HG03520 (cell line): ENCODE measurements at regions not wholly inside any gene's neighbourhood (a gene's known extent, or its start where the extent isn't known, plus 50 kb on each side); places are given as distances from the start of the nearest gene placed in this dataset.
"Not testable (repeated sequence)": the region's sequence is repeated elsewhere in the genome, so short reads cannot be mapped to it uniquely, and the experiment has no call there.

Source experiments
- ATAC-seq: cut with Tn5 transposase; IDR thresholded peaks from one replicate; pipeline ENCODE4 v1.9.1; 2021; ENCODE audit warnings: mild to moderate bottlenecking, moderate library complexity; ENCODE audit not compliant: unreplicated experiment

DNA sequence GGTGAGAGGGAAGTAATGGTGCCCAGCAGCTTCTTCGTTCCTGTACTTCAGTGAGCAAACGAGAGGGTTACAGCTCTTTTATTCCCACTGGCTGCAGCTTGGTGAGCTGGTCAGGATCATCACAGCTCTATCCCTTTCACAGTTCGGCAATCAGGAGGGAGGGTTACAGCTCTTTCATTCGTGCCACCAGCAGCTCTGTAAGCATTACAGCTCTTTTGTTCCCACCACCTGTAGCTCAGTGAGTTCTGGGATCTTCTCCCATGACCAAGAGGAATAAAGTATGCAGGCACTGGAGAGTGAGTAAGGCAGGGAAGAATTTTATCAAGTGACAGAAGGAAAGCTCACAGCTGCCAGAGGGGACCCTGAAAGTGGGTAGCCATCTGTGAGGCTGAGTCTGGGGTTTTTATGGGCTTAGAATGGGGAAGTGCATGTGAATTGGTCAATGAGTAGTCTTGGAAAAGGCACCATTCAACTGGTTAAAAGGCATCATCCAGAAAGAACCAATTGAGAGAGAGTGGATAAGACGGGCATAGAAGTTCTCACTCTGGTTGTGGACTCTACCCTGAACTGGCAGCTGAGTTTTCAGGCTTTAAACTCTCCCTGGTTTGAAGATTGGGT is 123.7 kb downstream of the COX18 start:
- no peak for ATAC-seq

DNA sequence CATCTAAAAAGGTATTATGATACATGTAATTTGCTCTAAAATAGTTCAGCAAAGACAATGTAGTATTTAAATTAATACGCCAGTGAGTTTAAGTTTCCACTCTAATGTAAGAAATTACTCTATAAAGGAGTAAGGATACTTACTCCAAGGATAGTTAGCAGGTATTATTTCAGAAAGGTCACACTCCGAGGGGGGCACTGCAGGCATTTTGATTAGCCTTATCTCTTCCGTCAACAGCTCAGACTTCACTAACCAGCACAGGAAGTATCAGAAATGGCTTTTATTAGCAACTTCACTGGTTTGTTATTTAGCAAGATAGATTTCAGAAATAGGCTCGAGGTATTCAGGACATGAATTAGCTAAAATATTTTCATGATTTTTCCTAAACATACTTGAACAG is 127.0 kb downstream of the COX18 start:
- ATAC-seq = no peak

DNA sequence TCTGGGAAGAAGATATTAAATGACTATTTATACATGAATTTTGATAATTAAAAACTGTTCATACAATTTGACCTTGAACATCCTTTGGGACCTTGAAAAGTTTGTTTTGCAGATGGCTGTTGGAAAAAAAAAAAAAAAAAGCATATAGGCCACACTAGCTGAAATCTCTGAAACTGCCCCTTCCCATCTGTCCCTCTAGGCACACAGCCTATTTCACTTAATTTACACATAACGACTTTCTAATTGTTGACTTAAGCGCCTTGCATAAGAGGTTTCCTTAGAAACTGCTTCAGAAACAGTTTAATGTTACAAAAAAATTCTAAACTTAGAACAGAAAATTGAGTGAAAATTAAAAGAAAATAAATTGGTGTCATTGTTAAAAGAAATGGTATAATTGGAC is 131.0 kb downstream of the COX18 start:
- no peak for ATAC-seq

DNA sequence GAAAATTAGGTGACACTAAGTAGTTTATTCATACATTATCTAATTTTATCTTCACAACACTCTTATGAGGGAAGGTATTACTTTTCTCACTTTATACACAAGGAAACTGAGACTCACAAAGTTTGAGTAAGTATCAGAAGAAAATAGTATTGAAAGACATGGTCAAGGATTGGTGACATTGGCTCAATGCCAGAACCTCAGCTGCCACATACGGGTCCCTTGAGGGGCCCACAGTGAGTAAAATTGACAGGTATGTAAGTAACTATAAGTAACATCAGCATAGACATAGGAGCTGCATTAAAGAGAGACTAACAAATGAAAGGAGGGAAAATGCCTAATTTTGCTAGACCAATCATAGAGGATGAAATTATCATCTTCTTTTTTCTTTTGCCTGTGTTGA is 134.1 kb downstream of the COX18 start:
- no peak for ATAC-seq

DNA sequence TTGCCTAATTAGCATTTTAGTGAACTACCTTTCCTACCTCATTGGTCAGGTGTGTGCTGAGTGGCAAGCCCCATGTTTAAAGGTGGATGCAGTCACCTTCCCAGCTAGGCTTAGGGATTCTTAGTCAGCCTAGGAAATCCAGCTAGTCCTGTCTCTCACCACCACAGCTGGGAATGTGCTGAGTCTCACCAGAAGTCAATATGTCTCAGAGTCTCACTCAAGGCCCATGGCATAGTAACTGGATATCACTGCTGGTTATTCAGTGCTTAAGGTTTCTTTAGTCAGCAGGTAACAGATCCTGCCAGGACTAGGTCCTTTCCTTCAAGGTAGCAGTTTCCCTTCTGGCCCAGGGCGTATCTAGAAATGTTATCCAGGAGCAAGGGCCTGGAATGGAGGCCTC is 136.5 kb downstream of the COX18 start:
- ATAC-seq = no peak

DNA sequence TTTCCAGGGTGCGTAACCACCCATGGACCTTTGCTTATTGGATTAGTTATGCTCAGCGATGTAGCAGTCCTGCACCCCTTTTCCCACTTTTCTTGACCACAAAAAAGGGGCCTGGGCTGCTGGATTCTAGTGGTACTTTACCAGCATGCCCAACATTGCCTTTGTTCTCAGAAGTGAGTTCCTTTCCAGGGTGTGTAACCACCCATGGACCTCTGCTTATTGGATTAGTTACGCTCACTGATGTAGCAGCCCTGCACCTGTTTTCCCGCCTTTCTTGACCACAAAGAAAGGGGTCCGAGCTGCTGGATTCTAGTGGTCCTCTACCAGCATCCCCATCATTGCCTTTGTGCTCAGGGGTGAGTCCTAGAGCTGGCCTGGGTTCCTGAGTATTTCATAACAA is 138.2 kb downstream of the COX18 start:
- no peak for ATAC-seq

DNA sequence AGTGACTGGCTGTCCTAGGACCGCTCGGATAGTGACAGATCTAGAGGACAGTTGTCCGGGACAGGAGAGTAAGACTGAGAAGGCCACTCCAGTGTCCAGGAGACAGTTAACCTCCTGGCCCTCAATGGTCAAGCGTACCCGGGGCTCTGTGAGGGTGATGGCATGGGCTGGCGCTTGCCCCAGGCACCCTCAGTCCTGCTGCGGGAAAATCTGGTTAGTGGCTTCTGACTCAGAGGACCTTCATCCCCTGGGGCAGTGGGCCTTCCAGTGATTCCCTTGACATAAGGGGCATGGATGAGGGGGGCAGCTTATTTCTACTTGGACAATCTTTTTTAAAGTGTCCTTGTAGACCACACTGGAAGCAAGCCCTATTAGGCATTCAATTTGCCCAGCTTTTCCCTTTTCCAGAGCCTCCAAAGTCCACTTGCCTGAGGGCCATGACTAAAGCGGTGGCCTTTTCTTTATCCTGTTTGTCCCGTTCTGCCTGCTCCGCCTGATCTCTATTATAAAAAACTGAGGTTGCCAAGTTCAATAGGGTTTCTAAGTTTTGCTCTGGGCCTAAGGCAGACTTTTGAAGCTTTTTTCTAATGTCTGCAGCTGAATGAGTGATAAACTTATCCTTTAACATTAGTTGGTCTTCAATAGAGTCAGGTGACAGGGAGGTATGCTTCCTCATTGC is 139.8 kb downstream of the COX18 start:
- ATAC-seq = not testable (repeated sequence)

DNA sequence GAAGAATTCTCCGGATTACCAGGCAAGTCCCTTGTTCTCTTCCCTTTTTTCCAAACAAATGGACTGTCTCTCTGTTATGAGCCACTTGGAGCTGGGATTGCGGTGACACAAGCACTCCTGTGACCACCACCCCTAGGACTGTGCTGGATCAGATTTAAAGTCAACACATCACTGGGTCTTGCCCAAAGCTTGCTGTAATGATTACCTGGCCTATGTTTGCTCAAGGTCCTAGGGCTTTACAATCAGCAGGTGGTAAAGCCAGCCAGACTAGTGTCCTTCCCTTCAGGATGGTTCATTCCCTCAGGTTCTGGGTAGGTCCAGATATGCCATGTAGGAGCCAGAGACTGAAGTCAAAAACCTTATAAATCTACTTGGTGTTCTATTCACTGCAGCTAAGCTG is 144.7 kb downstream of the COX18 start:
- ATAC-seq = no peak

DNA sequence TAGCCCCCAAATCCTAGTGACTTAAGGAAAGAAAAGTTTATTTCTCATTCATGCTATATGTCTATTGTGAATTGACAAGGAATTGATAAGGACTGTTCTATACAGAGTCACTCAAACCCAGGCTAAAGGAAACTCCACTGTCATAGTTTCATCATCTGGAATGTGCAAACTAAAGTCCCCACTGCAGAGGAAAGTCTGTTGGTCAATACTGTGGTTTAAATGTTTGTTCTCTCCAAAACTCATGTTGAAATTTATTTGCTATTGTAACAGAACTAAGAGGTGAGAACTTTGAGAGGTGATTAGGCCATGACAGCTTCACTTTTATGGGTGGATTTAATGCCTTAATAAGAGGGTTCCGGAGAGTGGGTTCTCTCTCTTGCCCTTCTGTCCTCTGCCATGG is 149.6 kb downstream of the COX18 start:
- ATAC-seq = no peak

DNA sequence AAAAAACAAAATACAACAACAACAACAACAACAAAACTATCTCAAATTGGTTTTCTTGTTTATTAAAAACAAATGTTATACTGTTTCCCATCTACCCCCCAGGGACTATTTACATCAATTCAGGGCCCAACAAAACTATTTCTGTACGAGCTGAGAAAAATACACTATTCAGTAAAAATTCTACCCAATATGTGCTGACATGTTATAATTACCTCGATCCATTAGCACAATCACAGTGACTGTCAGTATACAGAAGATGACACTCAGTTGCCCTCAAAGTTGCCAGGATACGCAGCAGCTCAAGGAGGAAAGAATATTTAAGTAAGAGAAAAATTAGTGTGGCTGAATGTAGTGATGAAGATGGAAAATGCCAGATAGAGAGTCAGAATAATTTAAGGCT is 150.1 kb downstream of the COX18 start:
- no peak for ATAC-seq

DNA sequence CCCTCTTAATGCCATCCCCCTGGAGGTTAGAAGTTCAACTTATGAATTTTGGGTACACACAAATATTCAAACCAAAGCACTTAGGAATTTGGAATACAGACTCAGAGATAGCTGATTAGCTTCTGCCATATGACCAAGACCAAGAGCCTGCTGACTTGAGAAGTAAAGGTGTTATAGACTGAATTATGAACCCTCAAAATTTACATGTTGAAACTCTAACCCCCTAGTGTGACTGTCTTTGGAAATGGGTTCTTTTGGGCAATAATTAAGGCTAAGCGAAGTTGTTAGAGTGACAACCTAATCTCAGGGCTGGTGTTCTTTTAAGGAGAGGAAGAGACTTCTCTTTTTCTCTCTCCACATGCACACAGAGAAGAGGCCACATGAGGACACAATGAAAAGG is 151.2 kb downstream of the COX18 start:
- no peak for ATAC-seq

DNA sequence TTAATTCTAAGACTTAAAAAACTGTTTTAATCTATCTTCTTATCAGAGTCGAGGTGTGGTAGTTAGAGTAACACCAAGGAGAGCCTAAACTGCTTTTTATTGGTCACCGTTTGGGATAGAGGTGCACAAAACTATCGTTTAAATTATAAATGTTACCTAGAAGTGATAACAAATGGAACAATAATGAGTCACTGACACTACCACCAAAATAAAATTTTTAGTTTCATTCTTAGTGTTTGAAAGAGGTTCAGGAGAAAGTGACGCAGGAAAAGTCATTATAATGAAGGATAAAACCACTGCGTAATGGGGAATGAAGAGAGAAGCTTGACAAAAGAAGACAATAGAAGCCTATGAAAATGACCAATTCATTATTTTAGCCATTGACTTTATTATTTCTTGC is 158.2 kb downstream of the COX18 start:
- ATAC-seq = no peak

DNA sequence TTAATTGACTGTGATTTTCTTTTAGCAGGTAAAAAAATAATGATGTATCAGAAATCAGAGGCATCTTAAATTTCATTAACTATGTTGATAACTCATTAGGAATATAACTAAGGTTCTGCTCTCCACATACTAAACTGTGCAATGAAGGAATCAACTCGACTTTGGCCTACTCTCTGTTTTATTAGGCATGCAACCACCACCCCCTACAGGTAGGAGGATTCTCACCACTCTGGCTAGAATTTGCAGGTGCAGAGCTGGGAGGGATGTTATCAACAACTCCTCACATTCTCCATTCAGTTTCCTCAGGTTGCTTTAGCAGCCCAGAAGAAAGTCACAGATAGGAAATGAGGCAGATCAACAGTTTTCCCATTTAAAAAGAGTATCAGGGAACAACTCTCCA is 160.1 kb downstream of the COX18 start:
- ATAC-seq = no peak

DNA sequence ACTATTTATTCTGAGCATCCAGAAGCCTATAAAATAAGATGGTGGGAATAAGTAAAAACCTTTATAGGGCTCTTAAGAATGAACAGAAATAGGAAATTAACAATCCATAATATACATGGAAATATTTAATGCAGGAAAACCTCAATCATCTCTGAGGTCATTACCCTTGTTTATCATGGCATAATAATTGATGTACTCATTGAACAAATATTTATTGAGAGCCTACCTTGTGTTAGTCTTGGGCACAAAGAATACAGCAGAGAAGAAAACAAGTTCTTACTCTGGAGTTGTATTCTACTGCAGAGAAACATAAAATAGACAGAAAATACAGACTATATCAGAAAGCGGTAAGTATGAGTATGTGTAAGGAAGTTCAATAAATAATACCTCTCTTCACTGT is 167.2 kb downstream of the COX18 start:
- ATAC-seq = no peak

DNA sequence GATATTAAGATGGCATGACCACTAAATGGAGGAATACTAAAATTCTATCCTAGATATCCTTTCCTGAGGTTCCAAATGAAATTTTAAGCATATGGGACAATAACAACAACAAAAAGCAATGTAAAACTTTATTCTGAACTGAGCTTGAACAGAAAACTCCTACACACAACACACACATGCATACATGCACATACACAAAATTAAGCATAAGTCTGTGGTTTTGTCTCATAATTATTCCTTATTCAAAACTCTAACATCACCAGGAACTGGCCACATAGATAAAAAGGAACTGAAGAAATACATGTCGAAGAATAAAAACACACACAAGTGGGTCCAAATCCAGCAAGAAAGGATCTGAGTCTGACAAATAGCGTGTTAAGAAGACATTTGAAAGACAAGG is 168.0 kb downstream of the COX18 start:
- ATAC-seq = no peak

DNA sequence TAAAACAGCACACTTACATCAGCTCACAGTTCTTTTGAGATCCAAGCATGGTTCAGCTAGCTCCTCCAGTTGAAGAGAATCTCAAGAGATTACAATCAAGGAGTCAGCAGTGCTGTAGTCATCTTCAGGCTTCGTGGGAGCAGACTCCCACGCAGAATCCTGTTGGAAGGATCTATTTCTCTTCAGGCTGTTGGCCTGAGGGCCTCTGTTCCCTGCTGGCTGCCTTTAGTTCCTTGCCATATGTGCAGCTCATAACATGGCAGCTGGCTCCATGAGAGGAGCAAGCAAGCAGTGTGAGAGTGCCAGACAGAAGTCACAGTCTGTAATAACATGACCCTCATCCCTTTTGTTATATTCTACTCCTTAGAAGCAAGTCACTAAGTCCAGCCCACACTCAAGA is 168.6 kb downstream of the COX18 start:
- ATAC-seq = no peak

DNA sequence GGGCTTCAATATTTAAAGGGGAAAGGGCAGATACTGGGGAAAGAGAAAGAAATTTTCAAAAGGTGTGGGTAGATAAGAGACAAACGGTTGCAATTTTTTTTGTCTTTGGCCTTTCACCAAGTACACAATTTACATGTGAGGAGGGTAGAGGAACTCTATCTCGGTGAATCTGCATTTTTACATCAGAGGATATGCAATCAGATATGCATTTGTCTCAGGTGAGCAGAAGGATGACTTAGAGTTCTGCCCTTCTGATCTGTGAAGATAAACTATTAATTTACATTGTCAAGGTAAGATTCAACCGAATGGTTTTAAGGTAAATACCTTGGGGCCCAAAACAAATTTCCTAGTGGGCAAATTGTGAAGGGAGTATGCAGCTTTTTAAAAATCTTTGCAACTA is 169.9 kb downstream of the COX18 start:
- ATAC-seq = no peak

DNA sequence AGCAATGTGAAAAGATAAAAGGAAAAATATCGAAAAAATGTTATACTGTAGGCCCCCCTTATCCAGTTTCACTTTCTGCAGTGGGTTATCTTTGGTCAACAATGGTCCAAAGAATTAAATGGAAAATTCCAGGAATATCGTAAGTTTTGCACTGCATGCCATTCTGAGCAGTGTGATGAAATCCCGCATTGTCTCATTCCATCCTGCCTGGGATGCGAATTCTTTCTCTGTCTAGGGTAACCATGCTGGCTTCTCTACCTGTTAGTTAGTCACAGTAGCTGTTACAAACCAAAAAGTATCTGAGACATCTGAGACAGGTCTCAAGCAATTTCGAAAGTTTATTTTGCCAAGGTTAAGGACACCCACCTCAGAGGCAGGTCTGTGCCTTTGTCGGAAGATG is 170.3 kb downstream of the COX18 start:
- ATAC-seq = no peak

DNA sequence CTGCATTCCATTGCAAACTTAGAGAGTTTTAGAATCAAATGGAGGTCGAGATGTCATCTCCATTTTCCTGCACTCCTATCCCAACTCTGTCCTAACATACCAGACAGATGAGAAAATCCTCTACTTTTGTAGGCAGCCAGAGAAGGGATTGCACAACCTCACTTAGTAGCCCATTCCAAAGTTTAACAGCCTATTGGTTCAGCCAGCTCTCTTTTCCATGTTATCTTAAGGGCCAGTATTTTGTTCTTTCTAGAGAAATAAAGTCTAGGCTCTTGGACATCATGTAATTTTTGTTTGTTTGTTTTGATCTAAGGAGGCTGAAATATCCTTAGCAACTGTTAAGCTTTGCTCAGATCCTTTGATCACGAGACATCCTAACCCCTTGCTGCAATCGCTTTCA is 173.0 kb downstream of the COX18 start:
- ATAC-seq = no peak

DNA sequence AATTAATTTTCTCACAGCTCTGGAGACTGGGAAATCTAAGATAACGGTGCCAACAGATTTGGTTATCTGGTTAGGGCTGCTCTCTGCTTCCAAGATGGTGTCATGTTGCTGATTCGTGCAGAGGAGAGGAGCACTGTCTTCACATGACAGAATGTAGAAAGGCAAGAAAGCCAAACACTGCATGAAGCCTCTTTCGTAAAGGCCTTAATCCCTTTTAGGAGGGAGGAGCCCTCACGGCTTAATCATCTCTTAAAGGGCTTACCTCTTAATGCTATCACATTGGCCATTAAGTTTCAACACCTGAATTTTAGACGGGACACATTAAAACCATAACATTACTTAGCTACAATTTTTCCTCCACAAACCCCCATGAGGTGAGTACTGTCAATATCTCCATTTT is 174.1 kb downstream of the COX18 start:
- ATAC-seq = no peak

DNA sequence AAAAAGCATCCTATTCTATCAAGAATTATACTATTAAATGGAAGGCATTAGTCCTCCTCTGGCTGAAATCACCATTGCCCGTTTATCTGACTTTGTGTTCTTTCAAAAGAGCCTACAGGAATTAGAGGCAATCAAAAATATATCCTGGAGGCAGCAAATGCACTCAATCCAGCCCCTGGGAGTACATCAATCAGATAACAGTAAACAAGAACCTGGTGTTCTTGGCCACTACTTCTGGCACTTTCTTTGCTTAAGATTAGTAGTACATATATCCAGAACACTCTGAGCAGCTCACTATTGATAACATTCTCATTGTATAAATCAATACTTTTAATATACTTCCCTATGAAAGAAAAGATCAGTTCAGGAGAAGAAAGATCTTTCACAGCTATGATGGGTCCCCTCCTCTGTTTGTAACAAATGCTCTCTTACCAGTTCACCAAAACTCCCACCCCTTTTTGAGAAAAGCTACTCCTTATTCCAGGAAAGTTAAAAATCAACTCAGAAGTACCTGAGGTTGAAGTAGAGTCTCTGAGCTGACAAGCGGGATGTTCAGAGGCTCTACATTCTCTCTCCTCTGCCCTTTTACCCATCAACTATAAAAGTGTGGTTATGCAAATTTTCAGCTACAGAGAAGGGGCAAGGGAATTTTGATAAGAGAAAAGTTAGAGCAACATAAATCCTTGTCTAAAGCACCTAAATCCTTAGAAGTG is 176.0 kb downstream of the COX18 start:
- ATAC-seq = no peak

DNA sequence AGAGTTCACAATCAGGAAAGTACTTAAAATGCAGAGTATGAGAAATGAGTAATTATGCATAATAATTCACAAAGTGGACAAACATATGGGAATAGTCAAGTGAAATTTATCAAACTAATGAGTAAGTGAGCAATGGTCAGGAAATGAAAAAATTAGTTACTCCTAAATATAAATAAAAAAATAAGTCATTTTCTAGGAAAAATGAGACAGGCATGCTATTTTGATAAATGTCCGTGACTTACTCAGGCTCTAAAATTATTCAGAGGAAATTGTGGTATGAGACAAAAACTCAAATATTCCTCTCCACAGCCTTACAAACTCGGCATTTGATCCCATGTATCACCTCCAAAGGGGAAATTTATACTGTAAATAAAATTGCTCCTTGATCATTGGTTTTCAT is 181.2 kb downstream of the COX18 start:
- no peak for ATAC-seq

DNA sequence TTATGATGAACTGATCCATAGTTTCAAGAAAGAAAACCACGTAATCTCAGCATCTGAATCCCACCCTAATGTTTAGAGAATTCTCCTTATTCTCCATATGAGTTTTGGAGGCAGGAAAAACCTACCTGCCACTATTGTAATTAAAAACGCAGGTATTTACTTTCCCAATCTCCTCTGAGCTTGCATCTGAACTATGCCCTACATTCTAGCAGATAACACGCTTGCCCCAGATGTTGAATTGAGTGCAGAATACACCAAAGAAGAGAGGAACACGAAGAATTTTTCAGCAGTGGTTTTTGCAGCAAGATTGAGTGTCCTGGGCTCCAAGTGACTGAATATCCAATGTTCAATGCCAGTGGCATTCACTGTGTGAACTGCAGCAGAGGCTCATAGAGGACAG is 182.4 kb downstream of the COX18 start:
- no peak for ATAC-seq
